ENCODE measurements at regions not wholly inside any gene's neighbourhood (a gene's known extent, or its start where the extent isn't known, plus 50 kb on each side); places are given as distances from the start of the nearest gene placed in this dataset.

DNA sequence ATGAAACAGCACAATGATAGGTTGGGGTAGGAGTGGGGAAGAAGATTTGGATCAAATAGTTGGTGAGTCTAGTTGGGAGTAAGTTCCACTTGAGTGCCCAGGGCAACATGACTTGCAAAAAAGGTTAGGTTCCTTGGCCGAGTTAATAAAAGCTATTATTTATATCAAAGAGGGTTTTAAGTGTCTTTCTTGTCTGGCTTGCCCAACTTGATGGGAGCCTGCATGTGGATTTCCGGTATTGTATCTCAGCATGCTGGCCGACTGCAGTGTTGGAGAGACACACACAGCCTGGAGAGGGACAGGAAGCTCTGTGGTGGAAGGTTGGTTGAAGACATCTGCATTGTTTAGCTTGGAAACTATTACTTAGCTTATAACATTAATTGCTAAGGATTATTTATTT lies 449.5 kb upstream of the TBL1XR1 start:
- ATAC-seq (no peak), DNase-seq (ENCODE audit: low spot score) (no peak)
- H3K9me3 Mint-ChIP-seq, result no peaks in the 10 kb centered on the region
- H3K36me3 Mint-ChIP-seq, result no peaks in the 10 kb centered on the region
- H3K4me3 Mint-ChIP-seq, result no peak overlapping the region
- TF ChIP-seq, protein P1, sequence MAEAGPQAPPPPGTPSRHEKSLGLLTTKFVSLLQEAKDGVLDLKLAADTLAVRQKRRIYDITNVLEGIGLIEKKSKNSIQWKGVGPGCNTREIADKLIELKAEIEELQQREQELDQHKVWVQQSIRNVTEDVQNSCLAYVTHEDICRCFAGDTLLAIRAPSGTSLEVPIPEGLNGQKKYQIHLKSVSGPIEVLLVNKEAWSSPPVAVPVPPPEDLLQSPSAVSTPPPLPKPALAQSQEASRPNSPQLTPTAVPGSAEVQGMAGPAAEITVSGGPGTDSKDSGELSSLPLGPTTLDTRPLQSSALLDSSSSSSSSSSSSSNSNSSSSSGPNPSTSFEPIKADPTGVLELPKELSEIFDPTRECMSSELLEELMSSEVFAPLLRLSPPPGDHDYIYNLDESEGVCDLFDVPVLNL (CRISPR knock-in tag; IDR thresholded peaks at IDR 0.05; ENCODE audit: borderline replicate concordance, low read depth), result no peak
- TF ChIP-seq JUN (CRISPR knock-in tag; IDR thresholded peaks at IDR 0.05) (no peak), OVOL2 (CRISPR knock-in tag; IDR thresholded peaks at IDR 0.05; ENCODE audit: borderline replicate concordance) (no peak), ETV6 (CRISPR knock-in tag; IDR thresholded peaks at IDR 0.05) (no peak), GRHL2 (CRISPR knock-in tag; IDR thresholded peaks at IDR 0.05; ENCODE audit: insufficient replicate concordance, severe bottlenecking) (no peak), NFE2L1 (CRISPR knock-in tag; IDR thresholded peaks at IDR 0.05) (no peak), TCF7 (CRISPR knock-in tag; IDR thresholded peaks at IDR 0.05; ENCODE audit: low read depth) (no peak), ZNF671 (CRISPR knock-in tag; IDR thresholded peaks at IDR 0.05) (no peak), SOX15 (CRISPR knock-in tag; IDR thresholded peaks at IDR 0.05) (no peak)
- TF ChIP-seq, protein P2, sequence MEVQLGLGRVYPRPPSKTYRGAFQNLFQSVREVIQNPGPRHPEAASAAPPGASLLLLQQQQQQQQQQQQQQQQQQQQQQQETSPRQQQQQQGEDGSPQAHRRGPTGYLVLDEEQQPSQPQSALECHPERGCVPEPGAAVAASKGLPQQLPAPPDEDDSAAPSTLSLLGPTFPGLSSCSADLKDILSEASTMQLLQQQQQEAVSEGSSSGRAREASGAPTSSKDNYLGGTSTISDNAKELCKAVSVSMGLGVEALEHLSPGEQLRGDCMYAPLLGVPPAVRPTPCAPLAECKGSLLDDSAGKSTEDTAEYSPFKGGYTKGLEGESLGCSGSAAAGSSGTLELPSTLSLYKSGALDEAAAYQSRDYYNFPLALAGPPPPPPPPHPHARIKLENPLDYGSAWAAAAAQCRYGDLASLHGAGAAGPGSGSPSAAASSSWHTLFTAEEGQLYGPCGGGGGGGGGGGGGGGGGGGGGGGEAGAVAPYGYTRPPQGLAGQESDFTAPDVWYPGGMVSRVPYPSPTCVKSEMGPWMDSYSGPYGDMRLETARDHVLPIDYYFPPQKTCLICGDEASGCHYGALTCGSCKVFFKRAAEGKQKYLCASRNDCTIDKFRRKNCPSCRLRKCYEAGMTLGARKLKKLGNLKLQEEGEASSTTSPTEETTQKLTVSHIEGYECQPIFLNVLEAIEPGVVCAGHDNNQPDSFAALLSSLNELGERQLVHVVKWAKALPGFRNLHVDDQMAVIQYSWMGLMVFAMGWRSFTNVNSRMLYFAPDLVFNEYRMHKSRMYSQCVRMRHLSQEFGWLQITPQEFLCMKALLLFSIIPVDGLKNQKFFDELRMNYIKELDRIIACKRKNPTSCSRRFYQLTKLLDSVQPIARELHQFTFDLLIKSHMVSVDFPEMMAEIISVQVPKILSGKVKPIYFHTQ (CRISPR knock-in tag; IDR thresholded peaks at IDR 0.05), result no peak
- TF ChIP-seq, protein P3, sequence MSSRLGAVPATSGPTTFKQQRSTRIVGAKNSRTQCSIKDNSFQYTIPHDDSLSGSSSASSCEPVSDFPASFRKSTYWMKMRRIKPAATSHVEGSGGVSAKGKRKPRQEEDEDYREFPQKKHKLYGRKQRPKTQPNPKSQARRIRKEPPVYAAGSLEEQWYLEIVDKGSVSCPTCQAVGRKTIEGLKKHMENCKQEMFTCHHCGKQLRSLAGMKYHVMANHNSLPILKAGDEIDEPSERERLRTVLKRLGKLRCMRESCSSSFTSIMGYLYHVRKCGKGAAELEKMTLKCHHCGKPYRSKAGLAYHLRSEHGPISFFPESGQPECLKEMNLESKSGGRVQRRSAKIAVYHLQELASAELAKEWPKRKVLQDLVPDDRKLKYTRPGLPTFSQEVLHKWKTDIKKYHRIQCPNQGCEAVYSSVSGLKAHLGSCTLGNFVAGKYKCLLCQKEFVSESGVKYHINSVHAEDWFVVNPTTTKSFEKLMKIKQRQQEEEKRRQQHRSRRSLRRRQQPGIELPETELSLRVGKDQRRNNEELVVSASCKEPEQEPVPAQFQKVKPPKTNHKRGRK (CRISPR knock-in tag; IDR thresholded peaks at IDR 0.05; ENCODE audit: borderline replicate concordance), result no peak
- TF ChIP-seq, protein P4, sequence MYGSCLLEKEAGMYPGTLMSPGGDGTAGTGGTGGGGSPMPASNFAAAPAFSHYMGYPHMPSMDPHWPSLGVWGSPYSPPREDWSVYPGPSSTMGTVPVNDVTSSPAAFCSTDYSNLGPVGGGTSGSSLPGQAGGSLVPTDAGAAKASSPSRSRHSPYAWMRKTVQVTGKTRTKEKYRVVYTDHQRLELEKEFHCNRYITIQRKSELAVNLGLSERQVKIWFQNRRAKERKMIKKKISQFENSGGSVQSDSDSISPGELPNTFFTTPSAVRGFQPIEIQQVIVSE (CRISPR knock-in tag; IDR thresholded peaks at IDR 0.05; ENCODE audit: borderline replicate concordance), result no peak
- TF ChIP-seq, protein P5, sequence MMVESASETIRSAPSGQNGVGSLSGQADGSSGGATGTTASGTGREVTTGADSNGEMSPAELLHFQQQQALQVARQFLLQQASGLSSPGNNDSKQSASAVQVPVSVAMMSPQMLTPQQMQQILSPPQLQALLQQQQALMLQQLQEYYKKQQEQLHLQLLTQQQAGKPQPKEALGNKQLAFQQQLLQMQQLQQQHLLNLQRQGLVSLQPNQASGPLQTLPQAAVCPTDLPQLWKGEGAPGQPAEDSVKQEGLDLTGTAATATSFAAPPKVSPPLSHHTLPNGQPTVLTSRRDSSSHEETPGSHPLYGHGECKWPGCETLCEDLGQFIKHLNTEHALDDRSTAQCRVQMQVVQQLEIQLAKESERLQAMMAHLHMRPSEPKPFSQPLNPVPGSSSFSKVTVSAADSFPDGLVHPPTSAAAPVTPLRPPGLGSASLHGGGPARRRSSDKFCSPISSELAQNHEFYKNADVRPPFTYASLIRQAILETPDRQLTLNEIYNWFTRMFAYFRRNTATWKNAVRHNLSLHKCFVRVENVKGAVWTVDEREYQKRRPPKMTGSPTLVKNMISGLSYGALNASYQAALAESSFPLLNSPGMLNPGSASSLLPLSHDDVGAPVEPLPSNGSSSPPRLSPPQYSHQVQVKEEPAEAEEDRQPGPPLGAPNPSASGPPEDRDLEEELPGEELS (CRISPR knock-in tag; IDR thresholded peaks at IDR 0.05), result no peak
- H3K27ac Mint-ChIP-seq, result no peak overlapping the region
- H3K4me1 Mint-ChIP-seq, result peaks cover 13% of the 10 kb centered on the region
- CTCF ChIA-PET, result no interaction called here
- H3K27me3 Mint-ChIP-seq (ENCODE audit: low read depth), result no peaks in the 10 kb centered on the region
- POLR2A ChIA-PET, result no interaction called here

DNA sequence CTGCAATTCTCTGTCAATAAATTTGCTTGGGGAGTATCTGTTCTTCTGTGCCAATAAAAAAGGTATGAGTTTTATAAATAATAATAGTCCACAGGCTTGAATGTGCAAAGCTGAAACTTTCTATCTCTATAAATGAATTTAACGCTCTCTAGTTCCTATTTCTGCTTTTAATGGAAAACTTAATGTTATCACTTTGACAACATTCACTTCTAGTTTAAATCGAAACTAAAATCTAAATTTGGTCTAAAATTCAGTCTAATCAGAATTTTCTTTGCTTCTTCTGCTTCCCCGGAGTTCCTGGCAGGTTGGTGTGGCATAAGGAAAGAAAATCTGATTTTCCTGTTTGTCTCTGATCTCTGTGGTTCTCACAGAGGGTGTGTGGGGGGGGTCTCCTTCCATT lies 450.1 kb upstream of the TBL1XR1 start:
- Mint-ChIP-seq H3K4me1 (peaks cover 9% of the 10 kb centered on the region), H3K9me3 (no peaks in the 10 kb centered on the region), H3K36me3 (no peaks in the 10 kb centered on the region), H3K4me3 (no peak overlapping the region), H3K27me3 (ENCODE audit: low read depth) (no peaks in the 10 kb centered on the region), H3K27ac (no peak overlapping the region)
- ChIA-PET POLR2A (no interaction called here), CTCF (no interaction called here)
- ATAC-seq (no peak), DNase-seq (ENCODE audit: low spot score) (no peak)
- TF ChIP-seq TEAD4 (CRISPR knock-in tag; IDR thresholded peaks at IDR 0.05) (no peak), RORB (CRISPR knock-in tag; IDR thresholded peaks at IDR 0.05) (no peak), CREB1 (CRISPR knock-in tag; IDR thresholded peaks at IDR 0.05) (no peak), PRRX2 (CRISPR knock-in tag; IDR thresholded peaks at IDR 0.05) (no peak), RELA (CRISPR knock-in tag; IDR thresholded peaks at IDR 0.05; ENCODE audit: borderline replicate concordance) (no peak), ZNF121 (CRISPR knock-in tag; IDR thresholded peaks at IDR 0.05) (no peak), GRHL2 (CRISPR knock-in tag; IDR thresholded peaks at IDR 0.05; ENCODE audit: insufficient replicate concordance, severe bottlenecking) (no peak), ZBTB21 (CRISPR knock-in tag; IDR thresholded peaks at IDR 0.05; ENCODE audit: borderline replicate concordance) (no peak), GTF2I (CRISPR knock-in tag; conservative IDR thresholded peaks at IDR 0.05) (no peak)
- TF ChIP-seq, protein P6, sequence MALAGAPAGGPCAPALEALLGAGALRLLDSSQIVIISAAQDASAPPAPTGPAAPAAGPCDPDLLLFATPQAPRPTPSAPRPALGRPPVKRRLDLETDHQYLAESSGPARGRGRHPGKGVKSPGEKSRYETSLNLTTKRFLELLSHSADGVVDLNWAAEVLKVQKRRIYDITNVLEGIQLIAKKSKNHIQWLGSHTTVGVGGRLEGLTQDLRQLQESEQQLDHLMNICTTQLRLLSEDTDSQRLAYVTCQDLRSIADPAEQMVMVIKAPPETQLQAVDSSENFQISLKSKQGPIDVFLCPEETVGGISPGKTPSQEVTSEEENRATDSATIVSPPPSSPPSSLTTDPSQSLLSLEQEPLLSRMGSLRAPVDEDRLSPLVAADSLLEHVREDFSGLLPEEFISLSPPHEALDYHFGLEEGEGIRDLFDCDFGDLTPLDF (CRISPR knock-in tag; IDR thresholded peaks at IDR 0.05), result no peak
- TF ChIP-seq, protein P3 (CRISPR knock-in tag; IDR thresholded peaks at IDR 0.05; ENCODE audit: borderline replicate concordance), result no peak
- TF ChIP-seq, protein P7, sequence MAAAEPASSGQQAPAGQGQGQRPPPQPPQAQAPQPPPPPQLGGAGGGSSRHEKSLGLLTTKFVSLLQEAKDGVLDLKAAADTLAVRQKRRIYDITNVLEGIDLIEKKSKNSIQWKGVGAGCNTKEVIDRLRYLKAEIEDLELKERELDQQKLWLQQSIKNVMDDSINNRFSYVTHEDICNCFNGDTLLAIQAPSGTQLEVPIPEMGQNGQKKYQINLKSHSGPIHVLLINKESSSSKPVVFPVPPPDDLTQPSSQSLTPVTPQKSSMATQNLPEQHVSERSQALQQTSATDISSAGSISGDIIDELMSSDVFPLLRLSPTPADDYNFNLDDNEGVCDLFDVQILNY (CRISPR knock-in tag; IDR thresholded peaks at IDR 0.05), result no peak
